ENCODE measurements at regions not wholly inside any gene's neighbourhood (a gene's known extent, or its start where the extent isn't known, plus 50 kb on each side); places are given as distances from the start of the nearest gene placed in this dataset.

DNA sequence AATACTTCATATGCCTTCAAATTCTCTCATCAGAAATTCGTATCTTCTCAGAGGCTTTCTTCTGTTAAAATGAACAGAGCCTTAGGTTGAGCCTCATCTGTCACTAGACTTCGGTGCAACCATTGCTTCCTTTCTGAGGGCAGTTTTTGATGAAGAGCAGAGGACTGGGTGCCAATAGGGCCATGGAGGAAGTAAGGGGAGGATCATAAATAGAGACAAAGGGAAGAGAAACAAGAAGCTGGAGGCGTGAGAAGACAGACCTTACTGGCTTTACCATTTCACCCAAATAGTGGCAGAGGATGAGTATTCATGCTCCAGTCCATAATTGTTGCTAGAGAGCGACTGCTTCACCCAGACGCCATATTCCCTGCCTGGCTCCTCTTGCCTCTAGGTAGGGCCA is 215.6 kb upstream of the PKDCC start:
- TF ChIP-seq, protein P1, sequence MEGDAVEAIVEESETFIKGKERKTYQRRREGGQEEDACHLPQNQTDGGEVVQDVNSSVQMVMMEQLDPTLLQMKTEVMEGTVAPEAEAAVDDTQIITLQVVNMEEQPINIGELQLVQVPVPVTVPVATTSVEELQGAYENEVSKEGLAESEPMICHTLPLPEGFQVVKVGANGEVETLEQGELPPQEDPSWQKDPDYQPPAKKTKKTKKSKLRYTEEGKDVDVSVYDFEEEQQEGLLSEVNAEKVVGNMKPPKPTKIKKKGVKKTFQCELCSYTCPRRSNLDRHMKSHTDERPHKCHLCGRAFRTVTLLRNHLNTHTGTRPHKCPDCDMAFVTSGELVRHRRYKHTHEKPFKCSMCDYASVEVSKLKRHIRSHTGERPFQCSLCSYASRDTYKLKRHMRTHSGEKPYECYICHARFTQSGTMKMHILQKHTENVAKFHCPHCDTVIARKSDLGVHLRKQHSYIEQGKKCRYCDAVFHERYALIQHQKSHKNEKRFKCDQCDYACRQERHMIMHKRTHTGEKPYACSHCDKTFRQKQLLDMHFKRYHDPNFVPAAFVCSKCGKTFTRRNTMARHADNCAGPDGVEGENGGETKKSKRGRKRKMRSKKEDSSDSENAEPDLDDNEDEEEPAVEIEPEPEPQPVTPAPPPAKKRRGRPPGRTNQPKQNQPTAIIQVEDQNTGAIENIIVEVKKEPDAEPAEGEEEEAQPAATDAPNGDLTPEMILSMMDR (conservative IDR thresholded peaks at IDR 0.05) = no peak
- TF ChIP-seq ZFX (IDR thresholded peaks at IDR 0.05) = no peak
